ENCODE measurements at regions not wholly inside any gene's neighbourhood (a gene's known extent, or its start where the extent isn't known, plus 50 kb on each side); places are given as distances from the start of the nearest gene placed in this dataset.

- no peak for TF ChIP-seq CEBPB (IDR thresholded peaks at IDR 0.05; ENCODE audit: low read depth, low read length)
- TF ChIP-seq CTCF (IDR thresholded peaks at IDR 0.05; ENCODE audit: control extremely low read depth in 1 of 3, insufficient read depth in 1 of 3, low read depth in 1 of 3, low read length in 3 of 3): no peak
- TF ChIP-seq PHF8 (conservative IDR thresholded peaks at IDR 0.05; ENCODE audit: low read depth, low read length): no peak
- TF ChIP-seq BRCA1 (IDR thresholded peaks at IDR 0.05; ENCODE audit: low read depth, low read length): no peak
- no peak for TF ChIP-seq SUZ12 (IDR thresholded peaks at IDR 0.05; ENCODE audit: low read length)
- TF ChIP-seq KDM1A (IDR thresholded peaks at IDR 0.05; ENCODE audit: borderline replicate concordance, low read length): no peak
- TF ChIP-seq ZNF274 (IDR thresholded peaks at IDR 0.05; ENCODE audit: borderline replicate concordance, extremely low read depth, low read length): no peak
- TF ChIP-seq TEAD4 (IDR thresholded peaks at IDR 0.05; ENCODE audit: low read depth, low read length): no peak
Measured at GRCh38 chr3:67858492-67858891, 204.1 kb upstream of the SUCLG2 start.
